ENCODE measurements at regions not wholly inside any gene's neighbourhood (a gene's known extent, or its start where the extent isn't known, plus 50 kb on each side); places are given as distances from the start of the nearest gene placed in this dataset.

GRCh38 chr15:93178371-93178770 is 89.4 kb upstream of the RGMA start:
- TF ChIP-seq GATA3 (IDR thresholded peaks at IDR 0.05; ENCODE audit: low read depth, low read length) (no peak), GATA2 (IDR thresholded peaks at IDR 0.05; ENCODE audit: low read depth, low read length) (no peak)

GRCh38 chr15:93176065-93176464 is 87.1 kb upstream of the RGMA start:
- TF ChIP-seq GATA2 (IDR thresholded peaks at IDR 0.05; ENCODE audit: low read depth, low read length) (no peak), GATA3 (IDR thresholded peaks at IDR 0.05; ENCODE audit: low read depth, low read length) (no peak)

- TF ChIP-seq GATA3 (IDR thresholded peaks at IDR 0.05; ENCODE audit: low read depth, low read length) (no peak), GATA2 (IDR thresholded peaks at IDR 0.05; ENCODE audit: low read depth, low read length) (no peak)
Observed at GRCh38 chr15:93174836-93175235, 85.8 kb upstream of the RGMA start.

DNA sequence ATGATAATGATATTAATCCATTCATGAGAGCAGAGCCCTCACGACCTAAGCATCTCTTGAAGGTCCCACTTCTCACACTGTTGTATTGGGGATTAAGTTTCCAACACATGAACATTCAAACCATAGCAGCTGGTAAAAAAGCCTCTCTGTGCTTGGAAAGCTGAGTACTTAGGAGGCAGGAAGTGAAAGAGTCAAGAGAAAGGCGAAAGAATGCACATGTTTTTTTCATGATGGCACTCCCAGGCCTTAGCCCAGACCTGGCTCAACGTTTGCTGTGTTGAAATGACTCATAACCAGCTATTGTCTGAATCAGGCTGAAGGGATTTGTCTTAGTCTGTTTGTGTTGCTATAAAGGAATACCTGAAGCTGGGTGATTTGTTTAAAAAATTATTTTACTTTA is 84.4 kb upstream of the RGMA start:
- TF ChIP-seq GATA2 (IDR thresholded peaks at IDR 0.05; ENCODE audit: low read depth, low read length) (no peak), GATA3 (IDR thresholded peaks at IDR 0.05; ENCODE audit: low read depth, low read length) (no peak)

- TF ChIP-seq GATA2 (IDR thresholded peaks at IDR 0.05; ENCODE audit: low read depth, low read length) (no peak), GATA3 (IDR thresholded peaks at IDR 0.05; ENCODE audit: low read depth, low read length) (no peak)
Observed at GRCh38 chr15:93171476-93171875, 82.5 kb upstream of the RGMA start.

GRCh38 chr15:93170329-93170728 is 81.3 kb upstream of the RGMA start:
- no peak for TF ChIP-seq GATA3 (IDR thresholded peaks at IDR 0.05; ENCODE audit: low read depth, low read length)
- TF ChIP-seq GATA2 (IDR thresholded peaks at IDR 0.05; ENCODE audit: low read depth, low read length) = no peak

DNA sequence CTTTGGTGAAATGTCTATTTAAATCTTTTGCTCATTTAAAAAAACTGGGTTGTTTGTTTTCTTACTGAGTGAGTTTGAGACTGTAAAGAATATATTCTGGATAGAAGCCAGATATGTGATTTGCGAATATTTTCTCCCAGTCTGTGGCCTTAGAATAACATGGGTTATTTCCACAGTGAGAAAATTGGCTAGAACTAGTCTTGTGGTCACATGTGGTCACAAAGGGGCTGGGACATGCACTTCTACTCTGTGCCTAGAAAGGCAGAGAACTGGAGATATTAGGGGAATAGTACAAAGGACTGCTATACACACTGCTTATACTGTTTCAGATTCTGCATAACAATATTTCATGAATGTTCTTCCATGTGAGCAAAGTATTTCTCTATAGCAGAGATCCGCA is 79.9 kb upstream of the RGMA start:
- TF ChIP-seq GATA2 (IDR thresholded peaks at IDR 0.05; ENCODE audit: low read depth, low read length) (no peak), GATA3 (IDR thresholded peaks at IDR 0.05; ENCODE audit: low read depth, low read length) (no peak)

DNA sequence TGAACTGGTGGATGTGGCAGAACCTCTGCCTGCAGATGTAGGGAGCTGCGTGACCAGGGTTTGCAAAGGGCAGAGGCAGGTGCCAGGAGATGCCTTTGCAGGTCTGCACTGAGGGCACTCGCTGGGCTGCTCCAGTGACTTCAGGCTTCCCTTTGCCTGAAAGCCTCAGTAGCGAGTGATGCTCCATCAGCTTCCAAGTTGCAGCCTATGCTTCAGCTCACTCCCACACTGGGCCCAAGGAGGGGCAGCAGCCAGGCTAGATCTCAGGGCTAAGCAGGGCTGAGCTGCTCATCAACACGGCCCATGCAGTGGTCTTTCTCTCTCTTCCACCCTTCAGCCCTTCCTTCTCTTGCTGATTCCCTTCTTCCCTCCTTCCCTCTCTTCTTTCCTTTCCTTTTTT is 78.3 kb upstream of the RGMA start:
- TF ChIP-seq GATA3 (IDR thresholded peaks at IDR 0.05; ENCODE audit: low read depth, low read length) (no peak), GATA2 (IDR thresholded peaks at IDR 0.05; ENCODE audit: low read depth, low read length) (no peak)

DNA sequence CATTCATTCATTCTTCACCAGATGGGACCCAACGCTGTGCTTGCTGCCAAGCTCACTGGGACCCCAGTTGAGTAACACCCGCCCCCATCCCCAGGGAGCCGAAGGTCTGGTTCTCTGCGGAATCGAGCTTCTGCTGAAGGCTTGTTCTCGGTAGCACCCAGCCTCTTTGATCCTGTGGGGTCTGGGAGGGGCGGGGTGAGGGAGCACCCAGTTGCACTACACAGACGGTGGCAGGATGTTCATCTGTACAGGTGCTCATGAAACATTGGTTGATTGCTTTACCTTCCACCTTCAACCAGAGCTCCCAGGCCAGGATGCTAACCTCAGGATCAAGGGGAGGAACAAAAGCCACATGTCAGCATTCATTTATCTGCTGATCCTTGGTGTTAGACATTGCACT is 77.7 kb upstream of the RGMA start:
- TF ChIP-seq GATA2 (IDR thresholded peaks at IDR 0.05; ENCODE audit: low read depth, low read length) (no peak), GATA3 (IDR thresholded peaks at IDR 0.05; ENCODE audit: low read depth, low read length) (no peak)

- no peak for TF ChIP-seq GATA3 (IDR thresholded peaks at IDR 0.05; ENCODE audit: low read depth, low read length)
- no peak for TF ChIP-seq GATA2 (IDR thresholded peaks at IDR 0.05; ENCODE audit: low read depth, low read length)
Observed at GRCh38 chr15:93165734-93166470, 76.9 kb upstream of the RGMA start.

DNA sequence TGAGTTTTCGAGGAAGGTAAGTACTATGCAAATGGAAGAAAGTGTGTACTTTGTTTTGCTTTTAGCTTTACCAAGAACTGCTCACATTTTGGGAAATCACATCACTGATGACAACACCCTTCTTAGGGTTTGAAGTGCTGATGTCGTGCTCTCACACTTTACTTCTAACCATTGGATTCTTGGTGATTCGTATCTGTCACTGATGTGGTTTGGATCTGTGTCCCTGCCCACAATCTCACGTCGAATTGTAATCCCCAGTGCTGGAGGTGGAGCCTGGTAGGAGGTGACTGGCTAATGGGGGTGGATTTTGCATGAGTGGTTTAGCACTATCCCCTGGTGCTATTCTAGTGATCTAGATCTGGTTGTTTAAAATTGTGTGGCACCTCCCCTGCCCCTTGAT is 75.4 kb upstream of the RGMA start:
- TF ChIP-seq GATA3 (IDR thresholded peaks at IDR 0.05; ENCODE audit: low read depth, low read length) (no peak), GATA2 (IDR thresholded peaks at IDR 0.05; ENCODE audit: low read depth, low read length) (no peak)

DNA sequence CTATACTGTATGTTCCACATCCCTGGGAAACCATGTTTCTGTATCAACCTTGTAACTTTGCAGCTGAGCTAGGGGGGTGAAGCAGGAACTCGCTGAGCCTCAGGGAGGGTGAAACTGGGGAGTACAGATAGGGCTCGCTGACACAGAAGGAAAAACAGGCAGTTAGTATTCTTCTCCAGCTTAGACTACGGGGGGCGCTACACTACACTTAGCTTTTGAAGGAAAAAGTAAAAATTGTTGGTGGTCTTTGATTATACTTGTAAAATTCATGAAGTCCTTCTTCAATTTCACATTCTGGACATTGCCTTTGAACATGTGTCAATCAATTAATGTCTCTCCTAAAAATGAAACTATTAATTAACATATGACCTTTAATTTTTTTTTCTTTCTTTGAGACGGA is 73.5 kb upstream of the RGMA start:
- TF ChIP-seq GATA2 (IDR thresholded peaks at IDR 0.05; ENCODE audit: low read depth, low read length) = no peak
- no peak for TF ChIP-seq GATA3 (IDR thresholded peaks at IDR 0.05; ENCODE audit: low read depth, low read length)

GRCh38 chr15:93159930-93160329 is 70.9 kb upstream of the RGMA start:
- TF ChIP-seq GATA3 (IDR thresholded peaks at IDR 0.05; ENCODE audit: low read depth, low read length) (no peak), GATA2 (IDR thresholded peaks at IDR 0.05; ENCODE audit: low read depth, low read length) (no peak)

GRCh38 chr15:93158097-93158900 is 69.3 kb upstream of the RGMA start:
- TF ChIP-seq GATA3 (IDR thresholded peaks at IDR 0.05; ENCODE audit: low read depth, low read length) (no peak), GATA2 (IDR thresholded peaks at IDR 0.05; ENCODE audit: low read depth, low read length) (no peak)

- TF ChIP-seq GATA2 (IDR thresholded peaks at IDR 0.05; ENCODE audit: low read depth, low read length) (no peak), GATA3 (IDR thresholded peaks at IDR 0.05; ENCODE audit: low read depth, low read length) (no peak)
Observed at GRCh38 chr15:93154666-93155065, 65.7 kb upstream of the RGMA start.

All from SH-SY5Y (cell line).